SJCRH30 (cell line): ENCODE measurements at regions not wholly inside any gene's neighbourhood (a gene's known extent, or its start where the extent isn't known, plus 50 kb on each side); places are given as distances from the start of the nearest gene placed in this dataset.

Source experiments
- DNase-seq, 2 experiments: peaks; one replicate each; pipeline ENCODE4 v3.0.0-alpha.2; 2015 to 2020
- H3K27ac ChIP-seq: fragments of 250-450 bp; sonication (Bioruptor Pico); 2 replicates; pipeline ENCODE4 v1.5.1; 2020; ENCODE audit warnings: mild to moderate bottlenecking, moderate library complexity
- H3K27me3 ChIP-seq: fragments of 250-450 bp; sonication (Bioruptor Pico); 2 replicates; pipeline ENCODE4 v1.5.1; 2020; ENCODE audit warnings: mild to moderate bottlenecking, moderate library complexity
- H3K36me3 ChIP-seq: fragments of 250-450 bp; sonication (Bioruptor Pico); 2 replicates; pipeline ENCODE4 v1.5.1; 2020; ENCODE audit warnings: mild to moderate bottlenecking, moderate library complexity
- H3K4me1 ChIP-seq: fragments of 250-450 bp; sonication (Bioruptor Pico); 2 replicates; pipeline ENCODE4 v1.5.1; 2020; ENCODE audit warnings: mild to moderate bottlenecking, moderate library complexity
- H3K4me3 ChIP-seq: fragments of 250-450 bp; sonication (Bioruptor Pico); 2 replicates; pipeline ENCODE4 v1.5.1; 2020; ENCODE audit warnings: mild to moderate bottlenecking, moderate library complexity
- H3K9me3 ChIP-seq: fragments of 250-450 bp; sonication (Bioruptor Pico); replicated peaks from 2 replicates; pipeline ENCODE4 v1.5.1; 2020; ENCODE audit warnings: mild to moderate bottlenecking, moderate library complexity

GRCh38 chr1:166221316-166221715, 54.5 kb upstream of the FAM78B start:
- Histone ChIP-seq H3K36me3 (no peaks in the 10 kb centered on the region), H3K9me3 (no peaks in the 10 kb centered on the region), H3K4me3 (no peak overlapping the region), H3K4me1 (no peaks in the 10 kb centered on the region), H3K27me3 (no peaks in the 10 kb centered on the region), H3K27ac (no peak overlapping the region)
- DNase-seq: no peak

GRCh38 chr1:166233750-166234366, 67.1 kb upstream of the FAM78B start:
- DNase-seq: no peak
- Histone ChIP-seq H3K27me3 (no peaks in the 10 kb centered on the region), H3K9me3 (no peaks in the 10 kb centered on the region), H3K4me1 (no peaks in the 10 kb centered on the region), H3K4me3 (no peak overlapping the region), H3K36me3 (no peaks in the 10 kb centered on the region), H3K27ac (no peak overlapping the region)

GRCh38 chr1:166235728-166236127, 68.9 kb upstream of the FAM78B start:
- H3K9me3 ChIP-seq: no peaks in the 10 kb centered on the region
- H3K36me3 ChIP-seq: no peaks in the 10 kb centered on the region
- H3K27ac ChIP-seq: no peak overlapping the region
- no peak for DNase-seq
- no peaks in the 10 kb centered on the region for H3K27me3 ChIP-seq
- no peaks in the 10 kb centered on the region for H3K4me1 ChIP-seq
- no peak overlapping the region for H3K4me3 ChIP-seq

- no peaks in the 10 kb centered on the region for H3K4me1 ChIP-seq
- no peaks in the 10 kb centered on the region for H3K36me3 ChIP-seq
- no peaks in the 10 kb centered on the region for H3K27me3 ChIP-seq
- DNase-seq: no peak
- no peak overlapping the region for H3K4me3 ChIP-seq
- H3K9me3 ChIP-seq: no peaks in the 10 kb centered on the region
- H3K27ac ChIP-seq: no peak overlapping the region
These were observed 70.9 kb upstream of the FAM78B start for GRCh38 chr1:166237675-166238074.

- no peaks in the 10 kb centered on the region for H3K36me3 ChIP-seq
- no peak overlapping the region for H3K4me3 ChIP-seq
- no peak overlapping the region for H3K27ac ChIP-seq
- H3K4me1 ChIP-seq: no peaks in the 10 kb centered on the region
- H3K9me3 ChIP-seq: no peaks in the 10 kb centered on the region
- H3K27me3 ChIP-seq: no peaks in the 10 kb centered on the region
- DNase-seq: no peak
These were observed 86.4 kb upstream of the FAM78B start for GRCh38 chr1:166253076-166253779.

- no peak overlapping the region for H3K27ac ChIP-seq
- no peaks in the 10 kb centered on the region for H3K4me1 ChIP-seq
- no peak for DNase-seq
- H3K9me3 ChIP-seq: no peaks in the 10 kb centered on the region
- H3K4me3 ChIP-seq: no peak overlapping the region
- H3K36me3 ChIP-seq: no peaks in the 10 kb centered on the region
- H3K27me3 ChIP-seq: no peaks in the 10 kb centered on the region
These were observed 91.2 kb upstream of the FAM78B start for GRCh38 chr1:166258017-166258416.

- Histone ChIP-seq H3K9me3 (no peaks in the 10 kb centered on the region), H3K4me3 (no peak overlapping the region), H3K36me3 (no peaks in the 10 kb centered on the region), H3K27ac (no peak overlapping the region), H3K4me1 (no peaks in the 10 kb centered on the region), H3K27me3 (no peaks in the 10 kb centered on the region)
- DNase-seq: no peak
These were observed 94.7 kb upstream of the FAM78B start for GRCh38 chr1:166261511-166261910.

- no peaks in the 10 kb centered on the region for H3K36me3 ChIP-seq
- H3K4me3 ChIP-seq: no peak overlapping the region
- no peaks in the 10 kb centered on the region for H3K9me3 ChIP-seq
- no peaks in the 10 kb centered on the region for H3K27me3 ChIP-seq
- DNase-seq: no peak
- H3K4me1 ChIP-seq: no peaks in the 10 kb centered on the region
- no peak overlapping the region for H3K27ac ChIP-seq
These were observed 103.8 kb upstream of the FAM78B start for GRCh38 chr1:166270476-166271150.

- no peaks in the 10 kb centered on the region for H3K27me3 ChIP-seq
- DNase-seq: no peak
- H3K9me3 ChIP-seq: no peaks in the 10 kb centered on the region
- no peak overlapping the region for H3K27ac ChIP-seq
- no peak overlapping the region for H3K4me3 ChIP-seq
- no peaks in the 10 kb centered on the region for H3K36me3 ChIP-seq
- no peaks in the 10 kb centered on the region for H3K4me1 ChIP-seq
These were observed 104.3 kb upstream of the FAM78B start for GRCh38 chr1:166271151-166271538.

GRCh38 chr1:166272155-166272554, 105.4 kb upstream of the FAM78B start:
- no peak overlapping the region for H3K4me3 ChIP-seq
- DNase-seq: no peak
- no peaks in the 10 kb centered on the region for H3K27me3 ChIP-seq
- H3K4me1 ChIP-seq: no peaks in the 10 kb centered on the region
- no peak overlapping the region for H3K27ac ChIP-seq
- H3K36me3 ChIP-seq: no peaks in the 10 kb centered on the region
- no peaks in the 10 kb centered on the region for H3K9me3 ChIP-seq

GRCh38 chr1:166272851-166273250, 106.0 kb upstream of the FAM78B start:
- Histone ChIP-seq H3K27ac (no peak overlapping the region), H3K36me3 (no peaks in the 10 kb centered on the region), H3K4me1 (no peaks in the 10 kb centered on the region), H3K9me3 (no peaks in the 10 kb centered on the region), H3K4me3 (no peak overlapping the region), H3K27me3 (no peaks in the 10 kb centered on the region)
- no peak for DNase-seq

GRCh38 chr1:166273618-166274017, 106.8 kb upstream of the FAM78B start:
- Histone ChIP-seq H3K4me3 (no peak overlapping the region), H3K4me1 (no peaks in the 10 kb centered on the region), H3K27me3 (no peaks in the 10 kb centered on the region), H3K9me3 (no peaks in the 10 kb centered on the region), H3K27ac (no peak overlapping the region), H3K36me3 (no peaks in the 10 kb centered on the region)
- DNase-seq: no peak

GRCh38 chr1:166282391-166283137, 115.8 kb upstream of the FAM78B start:
- H3K9me3 ChIP-seq: no peaks in the 10 kb centered on the region

GRCh38 chr1:166283190-166283589, 116.4 kb upstream of the FAM78B start:
- DNase-seq: peak; percentile 4 to 19
- no peaks in the 10 kb centered on the region for H3K4me1 ChIP-seq
- H3K9me3 ChIP-seq: no peaks in the 10 kb centered on the region
- H3K27me3 ChIP-seq: no peaks in the 10 kb centered on the region
- no peak overlapping the region for H3K27ac ChIP-seq
- no peaks in the 10 kb centered on the region for H3K36me3 ChIP-seq
- no peak overlapping the region for H3K4me3 ChIP-seq

More at GRCh38 chr1:166282391-166283137, 115.8 kb upstream of the FAM78B start:
- Histone ChIP-seq H3K4me3 (no peak overlapping the region), H3K4me1 (no peaks in the 10 kb centered on the region), H3K27me3 (no peaks in the 10 kb centered on the region), H3K27ac (no peak overlapping the region), H3K36me3 (no peaks in the 10 kb centered on the region)
- no peak for DNase-seq

GRCh38 chr1:166283600-166283999, 116.8 kb upstream of the FAM78B start:
- no peak for DNase-seq
- Histone ChIP-seq H3K36me3 (no peaks in the 10 kb centered on the region), H3K4me3 (no peak overlapping the region), H3K27me3 (no peaks in the 10 kb centered on the region), H3K4me1 (no peaks in the 10 kb centered on the region), H3K27ac (no peak overlapping the region), H3K9me3 (no peaks in the 10 kb centered on the region)
